Dermis microvascular lymphatic vessel endothelial cell (primary cell): ENCODE measurements at regions not wholly inside any gene's neighbourhood (a gene's known extent, or its start where the extent isn't known, plus 50 kb on each side); places are given as distances from the start of the nearest gene placed in this dataset.

Experiments
- DNase-seq, 2 donors: peaks; one replicate each; pipeline versions ENCODE4 v3.0.0 to v3.0.0-alpha.2; 2010; ENCODE audit warnings: low read depth in 2 of 2

- DNase-seq: no peak
Observed at GRCh38 chr16:62927122-62927521, 890.9 kb upstream of the CDH8 start.

GRCh38 chr16:62926121-62926801 lies 890.0 kb upstream of the CDH8 start:
- DNase-seq: no peak

GRCh38 chr16:62921904-62922303 lies 885.7 kb upstream of the CDH8 start:
- DNase-seq: no peak

- DNase-seq: no peak
Observed at GRCh38 chr16:62913924-62914323, 877.7 kb upstream of the CDH8 start.

- no peak for DNase-seq
Observed at GRCh38 chr16:62913333-62913732, 877.1 kb upstream of the CDH8 start.

- DNase-seq: no peak
Observed at GRCh38 chr16:62909597-62909996, 873.4 kb upstream of the CDH8 start.

- no peak for DNase-seq
Observed at GRCh38 chr16:62907562-62907961, 871.3 kb upstream of the CDH8 start.

- no peak for DNase-seq
Observed at GRCh38 chr16:62903961-62904502, 867.8 kb upstream of the CDH8 start.

- DNase-seq: no peak
Observed at GRCh38 chr16:62899737-62900136, 863.5 kb upstream of the CDH8 start.

GRCh38 chr16:62889097-62889496 lies 852.9 kb upstream of the CDH8 start:
- no peak for DNase-seq

- no peak for DNase-seq
Observed at GRCh38 chr16:62883509-62883908, 847.3 kb upstream of the CDH8 start.

GRCh38 chr16:62882552-62883221 lies 846.4 kb upstream of the CDH8 start:
- no peak for DNase-seq

- DNase-seq: no peak
Observed at GRCh38 chr16:62876133-62876532, 839.9 kb upstream of the CDH8 start.

- no peak for DNase-seq
Observed at GRCh38 chr16:62872339-62872738, 836.1 kb upstream of the CDH8 start.

GRCh38 chr16:62870554-62870953 lies 834.3 kb upstream of the CDH8 start:
- no peak for DNase-seq

- DNase-seq: no peak
Observed at GRCh38 chr16:62869837-62870236, 833.6 kb upstream of the CDH8 start.

- DNase-seq: no peak
Observed at GRCh38 chr16:62863139-62863538, 826.9 kb upstream of the CDH8 start.

GRCh38 chr16:62853887-62854286 lies 817.6 kb upstream of the CDH8 start:
- no peak for DNase-seq

- DNase-seq: no peak
Observed at GRCh38 chr16:62846399-62847057, 810.3 kb upstream of the CDH8 start.

GRCh38 chr16:62832214-62832613 lies 796.0 kb upstream of the CDH8 start:
- no peak for DNase-seq

- no peak for DNase-seq
Observed at GRCh38 chr16:62831235-62831850, 795.1 kb upstream of the CDH8 start.

GRCh38 chr16:62829607-62830006 lies 793.4 kb upstream of the CDH8 start:
- no peak for DNase-seq
